GM21360 (cell line): ENCODE measurements at regions not wholly inside any gene's neighbourhood (a gene's known extent, or its start where the extent isn't known, plus 50 kb on each side); places are given as distances from the start of the nearest gene placed in this dataset.
"Not testable (repeated sequence)": the region's sequence is repeated elsewhere in the genome, so short reads cannot be mapped to it uniquely, and the experiment has no call there.

ENCODE experiments used
- ATAC-seq: cut with Tn5 transposase; IDR thresholded peaks from one replicate; pipeline ENCODE4 v1.9.1; 2021; ENCODE audit warnings: mild to moderate bottlenecking, moderate library complexity; ENCODE audit not compliant: unreplicated experiment

GRCh38 chr12:58405363-58405762 is 464.0 kb downstream of the ATP23 start:
- ATAC-seq, result no peak

GRCh38 chr12:58408516-58408915 is 467.1 kb downstream of the ATP23 start:
- no peak for ATAC-seq

- ATAC-seq, result no peak
These were observed 471.2 kb downstream of the ATP23 start for GRCh38 chr12:58412461-58413060.

- no peak for ATAC-seq
These were observed 472.4 kb downstream of the ATP23 start for GRCh38 chr12:58413794-58414193.

- ATAC-seq, result no peak
These were observed 473.1 kb downstream of the ATP23 start for GRCh38 chr12:58414398-58414871.

GRCh38 chr12:58415716-58416115 is 474.3 kb downstream of the ATP23 start:
- ATAC-seq, result no peak

GRCh38 chr12:58416236-58416635 is 474.9 kb downstream of the ATP23 start:
- no peak for ATAC-seq

- ATAC-seq, result no peak
These were observed 477.9 kb downstream of the ATP23 start for GRCh38 chr12:58419196-58419760.

- ATAC-seq, result no peak
These were observed 478.5 kb downstream of the ATP23 start for GRCh38 chr12:58419905-58420304.

- no peak for ATAC-seq
These were observed 479.1 kb downstream of the ATP23 start for GRCh38 chr12:58420503-58420902.

GRCh38 chr12:58421990-58422389 is 480.6 kb downstream of the ATP23 start:
- ATAC-seq, result no peak

GRCh38 chr12:58424735-58425392 is 483.5 kb downstream of the ATP23 start:
- ATAC-seq, result peak; percentile 42

GRCh38 chr12:58425481-58426392 is 484.4 kb downstream of the ATP23 start:
- peak; percentile 96 for ATAC-seq

- not testable (repeated sequence) for ATAC-seq
These were observed 485.1 kb downstream of the ATP23 start for GRCh38 chr12:58426437-58426836.

- no peak for ATAC-seq
These were observed 486.3 kb downstream of the LRIG3 start for GRCh38 chr12:58433959-58434358.

- no peak for ATAC-seq
These were observed 485.6 kb downstream of the LRIG3 start for GRCh38 chr12:58434726-58435125.

- no peak for ATAC-seq
These were observed 484.7 kb downstream of the LRIG3 start for GRCh38 chr12:58435647-58436046.

GRCh38 chr12:58441483-58441882 is 478.8 kb downstream of the LRIG3 start:
- ATAC-seq, result no peak

- peak; percentile 74 for ATAC-seq
These were observed 476.9 kb downstream of the LRIG3 start for GRCh38 chr12:58443273-58443980.

- no peak for ATAC-seq
These were observed 476.3 kb downstream of the LRIG3 start for GRCh38 chr12:58443981-58444371.
